SK-N-SH treated with all-trans-retinoic acid at 6 μM for 48 hours (cell line): ENCODE measurements at regions not wholly inside any gene's neighbourhood (a gene's known extent, or its start where the extent isn't known, plus 50 kb on each side); places are given as distances from the start of the nearest gene placed in this dataset.

Source experiments
- ATAC-seq: fragments of 200-7000 bp; cut with Tn5 transposase; 3 replicates; pipeline ENCODE4 v1.9.1; 2020; ENCODE audit warnings: mild to moderate bottlenecking, moderate library complexity
- ARNTL ChIP-seq: fragments of 450-650 bp; formaldehyde crosslinking; IDR thresholded peaks from 2 replicates; pipeline ENCODE4 v1.5.0; 2020; ENCODE audit warnings: low read depth, mild to moderate bottlenecking, moderate library complexity, borderline replicate concordance
- BACH2 ChIP-seq: fragments of 250-450 bp; sonication (Bioruptor Pico); IDR thresholded peaks from 2 replicates; pipeline ENCODE4 v1.9.0; 2021; ENCODE audit warnings: mild to moderate bottlenecking, borderline replicate concordance
- CREB5 ChIP-seq: fragments of 250-450 bp; sonication (Bioruptor Pico); IDR thresholded peaks from 2 replicates; pipeline ENCODE4 v1.5.1; 2020; ENCODE audit warnings: low read depth, mild to moderate bottlenecking, moderate library complexity
- CSDC2 ChIP-seq: fragments of 250-450 bp; sonication (Bioruptor Pico); IDR thresholded peaks from 2 replicates; pipeline ENCODE4 v1.5.0; 2020; ENCODE audit warnings: mild to moderate bottlenecking, moderate library complexity
- CSRNP3 ChIP-seq: fragments of 250-450 bp; sonication (Bioruptor Pico); IDR thresholded peaks from 2 replicates; pipeline ENCODE4 v1.5.1; 2021; ENCODE audit warnings: mild to moderate bottlenecking, moderate library complexity
- ESRRG ChIP-seq: fragments of 250-450 bp; sonication (Bioruptor Pico); IDR thresholded peaks from 2 replicates; pipeline ENCODE4 v1.6.1; 2021; ENCODE audit warnings: mild to moderate bottlenecking
- GLIS3 ChIP-seq: fragments of 250-450 bp; sonication (Bioruptor Pico); IDR thresholded peaks from 2 replicates; pipeline ENCODE4 v1.5.0; 2020; ENCODE audit warnings: mild to moderate bottlenecking, moderate library complexity
- ISL1 ChIP-seq: fragments of 250-450 bp; sonication (Bioruptor Pico); IDR thresholded peaks from 2 replicates; pipeline ENCODE4 v2.1.2; 2022; ENCODE audit warnings: mild to moderate bottlenecking, moderate library complexity
- PATZ1 ChIP-seq: fragments of 250-450 bp; sonication (Bioruptor Pico); IDR thresholded peaks from 2 replicates; pipeline ENCODE4 v1.8.0; 2020; ENCODE audit warnings: mild to moderate bottlenecking, moderate library complexity, borderline replicate concordance
- POU6F1 ChIP-seq: fragments of 250-450 bp; sonication (Bioruptor Pico); IDR thresholded peaks from 2 replicates; pipeline ENCODE4 v1.8.0; 2021; ENCODE audit warnings: low read depth, mild to moderate bottlenecking, moderate library complexity, borderline replicate concordance
- PPARA ChIP-seq: fragments of 250-450 bp; sonication (Bioruptor Pico); IDR thresholded peaks from 2 replicates; pipeline ENCODE4 v1.5.0; 2020; ENCODE audit warnings: mild to moderate bottlenecking, borderline replicate concordance
- RARB ChIP-seq: fragments of 250-450 bp; sonication (Bioruptor Pico); IDR thresholded peaks from 2 replicates; pipeline ENCODE4 v1.8.0; 2021; ENCODE audit warnings: mild to moderate bottlenecking, moderate library complexity
- SNAI2 ChIP-seq: fragments of 250-450 bp; sonication (Bioruptor Pico); IDR thresholded peaks from 2 replicates; pipeline ENCODE4 v1.5.0; 2020; ENCODE audit warnings: mild to moderate bottlenecking, moderate library complexity
- TCF4 ChIP-seq: fragments of 250-450 bp; sonication (Bioruptor Pico); IDR thresholded peaks from 2 replicates; pipeline ENCODE4 v1.8.0; 2021; ENCODE audit warnings: mild to moderate bottlenecking, moderate library complexity, borderline replicate concordance
- ZC3H10 ChIP-seq: fragments of 250-450 bp; sonication (Bioruptor Pico); IDR thresholded peaks from 2 replicates; pipeline ENCODE4 v1.5.1; 2021; ENCODE audit warnings: mild to moderate bottlenecking, moderate library complexity
- ZFP3 ChIP-seq: fragments of 250-450 bp; sonication (Bioruptor Pico); IDR thresholded peaks from 2 replicates; pipeline ENCODE4 v1.5.0; 2020; ENCODE audit warnings: mild to moderate bottlenecking, moderate library complexity
- ZFP30 ChIP-seq: fragments of 450-650 bp; formaldehyde crosslinking; IDR thresholded peaks from 2 replicates; pipeline ENCODE4 v1.5.0; 2022; ENCODE audit warnings: mild to moderate bottlenecking, moderate library complexity
- ZNF565 ChIP-seq: fragments of 450-650 bp; formaldehyde crosslinking; conservative IDR thresholded peaks from 2 replicates; pipeline ENCODE4 v1.5.0; 2020; ENCODE audit warnings: low read depth, mild to moderate bottlenecking, moderate library complexity
- ZNF70 ChIP-seq: fragments of 450-650 bp; formaldehyde crosslinking; IDR thresholded peaks from 2 replicates; pipeline ENCODE4 v1.5.0; 2020; ENCODE audit warnings: mild to moderate bottlenecking, moderate library complexity
- ZNF8 ChIP-seq: fragments of 450-650 bp; formaldehyde crosslinking; IDR thresholded peaks from 2 replicates; pipeline ENCODE4 v1.5.0; 2020; ENCODE audit warnings: mild to moderate bottlenecking, moderate library complexity

DNA sequence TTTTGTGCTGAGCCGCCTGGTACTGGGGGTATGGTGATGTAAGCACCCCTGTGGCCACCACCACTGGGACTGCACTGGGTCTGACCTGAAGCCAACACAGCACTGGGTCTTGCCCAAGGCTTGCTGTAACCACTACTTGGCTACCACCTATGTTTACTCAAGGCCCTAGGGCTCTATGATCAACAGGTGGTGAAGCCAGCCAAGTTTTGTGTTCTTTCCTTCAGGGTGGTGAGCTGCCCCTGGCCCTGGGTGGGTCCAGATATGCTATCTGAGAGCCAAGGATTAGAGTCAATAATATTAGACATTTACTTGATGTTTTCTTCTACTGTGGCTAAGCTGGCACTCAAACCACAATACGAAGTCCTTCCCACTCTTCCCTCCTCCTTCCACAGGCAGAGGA, 55.1 kb upstream of the PAGE4 start:
- no peak for ATAC-seq
- TF ChIP-seq SNAI2 (no peak), CSDC2 (no peak), ZNF8 (CRISPR knock-in tag) (no peak), GLIS3 (CRISPR knock-in tag) (no peak), RARB (no peak), ZFP3 (CRISPR knock-in tag) (no peak), TCF4 (CRISPR knock-in tag) (no peak), ZNF565 (CRISPR knock-in tag) (no peak), ZNF70 (CRISPR knock-in tag) (no peak), CSRNP3 (no peak), ESRRG (CRISPR knock-in tag) (no peak), ZFP30 (CRISPR knock-in tag) (no peak), ARNTL (no peak), ZC3H10 (CRISPR knock-in tag) (no peak), PATZ1 (CRISPR knock-in tag) (no peak), ISL1 (CRISPR knock-in tag) (no peak), BACH2 (CRISPR knock-in tag) (no peak), POU6F1 (CRISPR knock-in tag) (no peak)
- TF ChIP-seq, all 23 proteins: peak for 0

DNA sequence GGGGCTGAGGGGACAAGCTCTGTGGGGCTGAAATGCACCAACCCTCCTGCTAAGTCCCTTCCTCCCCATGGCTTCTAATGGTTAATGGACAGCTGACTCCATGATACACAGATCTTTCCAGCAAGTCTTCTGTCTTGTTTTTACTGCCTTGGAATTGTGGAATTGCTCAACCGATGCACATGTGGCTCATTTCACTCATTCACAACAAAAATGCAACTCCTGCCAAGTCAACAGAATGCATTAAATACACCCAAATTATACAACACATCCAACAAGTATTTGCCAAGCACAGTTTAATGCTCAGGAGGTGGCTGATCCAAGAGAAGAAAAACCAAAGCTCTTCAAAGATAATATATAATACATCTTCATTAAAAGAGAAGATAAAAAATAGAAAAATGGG, 61.9 kb upstream of the PAGE4 start:
- TF ChIP-seq ZNF565 (CRISPR knock-in tag) (no peak), CREB5 (CRISPR knock-in tag) (no peak), PATZ1 (CRISPR knock-in tag) (no peak), CSDC2 (no peak), ZNF70 (CRISPR knock-in tag) (no peak), ARNTL (no peak), PPARA (no peak), TCF4 (CRISPR knock-in tag) (no peak)
- no peak for ATAC-seq

GRCh38 chrX:49762175-49762720, 66.5 kb upstream of the PAGE1 start:
- TF ChIP-seq ARNTL, result no peak
- TF ChIP-seq PATZ1 (CRISPR knock-in tag), result no peak
- TF ChIP-seq, all 23 proteins: peak for 0
- ATAC-seq, result no peak
